ENCODE measurements at regions not wholly inside any gene's neighbourhood (a gene's known extent, or its start where the extent isn't known, plus 50 kb on each side); places are given as distances from the start of the nearest gene placed in this dataset.

- no peak for TF ChIP-seq YY1 (IDR thresholded peaks at IDR 0.05; ENCODE audit: insufficient read depth, insufficient read length)
- TF ChIP-seq ZNF274 (IDR thresholded peaks at IDR 0.05; ENCODE audit: low read depth, low read length) = no peak
- no peak for TF ChIP-seq SUZ12 (IDR thresholded peaks at IDR 0.05; ENCODE audit: extremely low read depth, insufficient read depth, insufficient read length)
Observed at GRCh38 chr2:234550056-234550455, 53.2 kb upstream of the ARL4C start.

Measured in NT2/D1 (cell line).